C4-2B (cell line): ENCODE measurements at regions not wholly inside any gene's neighbourhood (a gene's known extent, or its start where the extent isn't known, plus 50 kb on each side); places are given as distances from the start of the nearest gene placed in this dataset.

Source experiments
- ZFX ChIP-seq: fragments of 450-650 bp; IDR thresholded peaks from 2 replicates; pipeline ENCODE4 v1.6.1; 2017
- TF ChIP-seq, protein P1 (sequence below): fragments of 450-650 bp; conservative IDR thresholded peaks from 2 replicates; pipeline ENCODE4 v1.5.1; 2017; ENCODE audit warnings: mild to moderate bottlenecking

DNA sequence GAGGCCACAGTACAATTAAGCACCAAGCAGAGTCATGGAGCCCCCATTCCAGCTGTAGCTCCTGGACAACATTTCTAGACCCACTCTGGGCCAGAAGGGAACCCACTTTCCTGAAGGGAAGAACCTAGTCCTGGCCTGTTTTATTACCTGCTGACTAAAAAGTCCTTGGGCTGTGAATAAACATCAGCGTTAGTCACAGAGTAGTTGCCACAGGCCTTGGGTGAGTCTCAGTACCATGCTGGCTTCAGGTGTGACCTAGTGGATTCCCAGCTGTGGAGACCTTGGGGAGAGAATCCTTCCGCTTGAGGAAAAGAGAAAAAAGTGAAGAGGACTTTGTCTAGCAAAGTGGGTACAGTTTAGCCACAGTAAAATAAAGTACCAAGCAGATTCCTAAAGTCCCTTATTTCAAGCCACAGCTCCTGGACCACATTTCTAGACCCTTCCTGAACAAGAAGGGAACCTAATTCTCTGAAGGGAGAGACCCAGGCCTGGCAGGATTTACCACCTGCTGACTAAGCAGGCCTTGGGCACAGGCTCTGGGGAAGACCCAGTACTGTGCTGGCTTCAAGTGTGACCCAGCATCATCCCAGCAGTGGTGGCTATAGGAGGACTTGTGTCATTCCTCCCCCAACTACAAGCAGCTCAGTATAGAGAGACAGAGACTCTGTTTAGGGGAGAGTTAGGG, 118.3 kb upstream of the KCNH8 start:
- TF ChIP-seq, protein P1, sequence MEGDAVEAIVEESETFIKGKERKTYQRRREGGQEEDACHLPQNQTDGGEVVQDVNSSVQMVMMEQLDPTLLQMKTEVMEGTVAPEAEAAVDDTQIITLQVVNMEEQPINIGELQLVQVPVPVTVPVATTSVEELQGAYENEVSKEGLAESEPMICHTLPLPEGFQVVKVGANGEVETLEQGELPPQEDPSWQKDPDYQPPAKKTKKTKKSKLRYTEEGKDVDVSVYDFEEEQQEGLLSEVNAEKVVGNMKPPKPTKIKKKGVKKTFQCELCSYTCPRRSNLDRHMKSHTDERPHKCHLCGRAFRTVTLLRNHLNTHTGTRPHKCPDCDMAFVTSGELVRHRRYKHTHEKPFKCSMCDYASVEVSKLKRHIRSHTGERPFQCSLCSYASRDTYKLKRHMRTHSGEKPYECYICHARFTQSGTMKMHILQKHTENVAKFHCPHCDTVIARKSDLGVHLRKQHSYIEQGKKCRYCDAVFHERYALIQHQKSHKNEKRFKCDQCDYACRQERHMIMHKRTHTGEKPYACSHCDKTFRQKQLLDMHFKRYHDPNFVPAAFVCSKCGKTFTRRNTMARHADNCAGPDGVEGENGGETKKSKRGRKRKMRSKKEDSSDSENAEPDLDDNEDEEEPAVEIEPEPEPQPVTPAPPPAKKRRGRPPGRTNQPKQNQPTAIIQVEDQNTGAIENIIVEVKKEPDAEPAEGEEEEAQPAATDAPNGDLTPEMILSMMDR: no peak
- no peak for TF ChIP-seq ZFX
